ENCODE measurements at regions not wholly inside any gene's neighbourhood (a gene's known extent, or its start where the extent isn't known, plus 50 kb on each side); places are given as distances from the start of the nearest gene placed in this dataset.
"Not testable (repeated sequence)": the region's sequence is repeated elsewhere in the genome, so short reads cannot be mapped to it uniquely, and the experiment has no call there.

DNA sequence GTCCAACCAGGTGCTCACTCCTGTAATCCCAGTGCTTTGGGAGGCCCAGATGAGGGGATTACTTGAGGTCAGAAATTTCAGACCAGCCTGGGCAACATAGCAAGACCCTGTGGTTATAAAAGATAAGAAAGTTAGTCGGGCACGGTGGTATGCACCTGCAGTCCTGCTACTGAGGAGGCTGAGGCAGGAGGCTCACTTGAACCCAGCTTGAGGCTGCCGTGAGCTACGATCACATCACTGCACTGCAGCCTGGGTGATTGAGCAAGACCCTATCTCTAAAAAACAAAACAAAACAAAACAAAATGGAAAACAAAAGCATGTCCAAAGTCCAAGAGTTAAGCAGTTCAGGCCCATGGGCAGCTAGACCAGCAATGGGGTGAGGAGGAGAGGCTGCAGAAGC, 143.2 kb downstream of the IRX5 start:
- no peak overlapping the region for H2BK15ac ChIP-seq (ENCODE audit: low read depth, poor library complexity, severe bottlenecking)
- no peaks in the 10 kb centered on the region for H3K4me1 ChIP-seq (ENCODE audit: control insufficient read depth, insufficient read depth, low read depth, low read length)
- H3K18ac ChIP-seq (ENCODE audit: low read depth in 1 of 2, low read length in 2 of 2) = no peak overlapping the region
- no peak overlapping the region for H2AFZ ChIP-seq (ENCODE audit: low read depth, low read length)
- H2BK120ac ChIP-seq (ENCODE audit: low read depth, low read length) = no peak overlapping the region
- H3K9me3 ChIP-seq (ENCODE audit: control insufficient read depth, low read length) = no peaks in the 10 kb centered on the region
- no peak overlapping the region for H3K27ac ChIP-seq (ENCODE audit: low read length, poor library complexity, severe bottlenecking)
- H3K27me3 ChIP-seq (ENCODE audit: control insufficient read depth in 1 of 2, insufficient read depth in 1 of 2, low read length in 2 of 2) = peaks cover 0 to 17% of the 10 kb centered on the region in 2 experiments
- H3K9ac ChIP-seq (ENCODE audit: low read length) = no peak overlapping the region
- no peak overlapping the region for H2AK5ac ChIP-seq (ENCODE audit: low read length, severe bottlenecking)
- no peak overlapping the region for H3K23ac ChIP-seq (ENCODE audit: low read length in 2 of 2)
- H4K8ac ChIP-seq (ENCODE audit: low read length) = no peak overlapping the region
- no peak overlapping the region for H3K4ac ChIP-seq (ENCODE audit: low read depth in 1 of 2, low read length in 2 of 2)
- DNase-seq = no peak
- no peaks in the 10 kb centered on the region for H3K36me3 ChIP-seq (ENCODE audit: control insufficient read depth in 1 of 2, insufficient read depth in 2 of 2, low read depth in 1 of 2, low read length in 2 of 2)
- no peak overlapping the region for H3K4me3 ChIP-seq (ENCODE audit: insufficient read depth in 1 of 2, low read depth in 1 of 2, low read length in 2 of 2)
- no peak overlapping the region for H3K14ac ChIP-seq (ENCODE audit: low read length in 2 of 2)
- H2BK5ac ChIP-seq (ENCODE audit: low read depth, low read length, poor library complexity, severe bottlenecking) = no peak overlapping the region
- H3K79me1 ChIP-seq (replicated peaks; ENCODE audit: low read length, poor library complexity, severe bottlenecking) = no peaks in the 10 kb centered on the region
- H4K91ac ChIP-seq (ENCODE audit: low read length) = no peak overlapping the region
- no peak overlapping the region for H2BK12ac ChIP-seq (ENCODE audit: low read length in 2 of 2)
- no peak overlapping the region for H3K4me2 ChIP-seq (ENCODE audit: low read length, poor library complexity, severe bottlenecking)
- WGBS = 80% methylated on average over 3 of the region's 4 CpGs

DNA sequence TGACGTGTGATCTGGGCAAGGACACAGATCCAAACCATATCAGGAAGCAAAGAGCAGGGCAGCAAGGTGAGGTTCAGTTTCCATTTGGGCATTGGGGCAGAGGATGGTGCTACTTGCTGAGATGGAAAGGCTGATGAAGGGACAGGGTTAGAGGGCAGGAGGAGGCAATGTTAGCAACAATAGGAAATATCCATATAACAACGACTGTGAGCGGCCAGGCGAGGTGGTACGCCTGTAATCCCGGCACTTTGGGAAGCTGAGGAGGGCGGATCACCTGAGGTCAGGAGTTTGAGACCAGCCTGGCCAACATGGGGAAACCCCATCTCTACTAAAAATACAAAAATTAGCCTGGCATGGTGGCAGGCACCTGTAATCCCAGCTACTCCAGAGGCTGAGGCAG, 144.5 kb downstream of the IRX5 start:
- not testable (repeated sequence) for DNase-seq; H3K4me3 ChIP-seq (ENCODE audit: insufficient read depth in 1 of 2, low read depth in 1 of 2, low read length in 2 of 2); H3K4ac ChIP-seq (ENCODE audit: low read depth in 1 of 2, low read length in 2 of 2); H2BK5ac ChIP-seq (ENCODE audit: low read depth, low read length, poor library complexity, severe bottlenecking); H2AFZ ChIP-seq (ENCODE audit: low read depth, low read length); H3K79me1 ChIP-seq (replicated peaks; ENCODE audit: low read length, poor library complexity, severe bottlenecking); H4K8ac ChIP-seq (ENCODE audit: low read length); H3K23ac ChIP-seq (ENCODE audit: low read length in 2 of 2); H3K27ac ChIP-seq (ENCODE audit: low read length, poor library complexity, severe bottlenecking); H3K4me2 ChIP-seq (ENCODE audit: low read length, poor library complexity, severe bottlenecking); H3K9me3 ChIP-seq (ENCODE audit: control insufficient read depth, low read length); H2BK12ac ChIP-seq (ENCODE audit: low read length in 2 of 2); H2BK15ac ChIP-seq (ENCODE audit: low read depth, poor library complexity, severe bottlenecking); H3K36me3 ChIP-seq (ENCODE audit: control insufficient read depth in 1 of 2, insufficient read depth in 2 of 2, low read depth in 1 of 2, low read length in 2 of 2); H2AK5ac ChIP-seq (ENCODE audit: low read length, severe bottlenecking); H2BK120ac ChIP-seq (ENCODE audit: low read depth, low read length); H3K4me1 ChIP-seq (ENCODE audit: control insufficient read depth, insufficient read depth, low read depth, low read length); H3K18ac ChIP-seq (ENCODE audit: low read depth in 1 of 2, low read length in 2 of 2); H3K9ac ChIP-seq (ENCODE audit: low read length); H3K14ac ChIP-seq (ENCODE audit: low read length in 2 of 2); H4K91ac ChIP-seq (ENCODE audit: low read length)
- H3K27me3 ChIP-seq (ENCODE audit: control insufficient read depth in 1 of 2, insufficient read depth in 1 of 2, low read length in 2 of 2) = peaks cover 5 to 21% of the 10 kb centered on the region in 2 experiments
- 80% methylated on average over 7 of the region's 7 CpGs for WGBS

DNA sequence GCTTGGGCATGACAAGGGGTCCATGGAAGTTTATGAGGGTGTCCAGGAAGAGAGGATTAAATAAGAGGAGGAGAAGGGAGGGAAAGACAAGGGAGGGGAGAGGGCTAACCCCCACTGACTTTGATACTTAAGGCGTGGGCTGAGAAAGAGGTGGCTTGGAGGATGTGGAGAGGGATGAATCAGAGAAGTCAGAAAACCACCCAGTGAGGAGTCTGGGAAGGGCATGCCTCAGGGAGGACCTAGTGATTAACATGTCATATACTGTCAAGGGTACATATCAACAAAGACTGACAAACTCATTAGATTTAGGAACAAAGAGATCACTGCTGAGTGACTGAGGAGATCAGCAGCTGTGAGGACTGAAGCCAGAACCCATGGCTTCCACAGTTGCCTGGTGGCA, 145.4 kb downstream of the IRX5 start:
- Histone ChIP-seq H3K4me3 (ENCODE audit: insufficient read depth in 1 of 2, low read depth in 1 of 2, low read length in 2 of 2) (no peak overlapping the region), H3K79me1 (replicated peaks; ENCODE audit: low read length, poor library complexity, severe bottlenecking) (no peaks in the 10 kb centered on the region), H2BK15ac (ENCODE audit: low read depth, poor library complexity, severe bottlenecking) (no peak overlapping the region), H3K27ac (ENCODE audit: low read length, poor library complexity, severe bottlenecking) (no peak overlapping the region), H2BK12ac (ENCODE audit: low read length in 2 of 2) (no peak overlapping the region), H3K9me3 (ENCODE audit: control insufficient read depth, low read length) (no peaks in the 10 kb centered on the region), H2AK5ac (ENCODE audit: low read length, severe bottlenecking) (no peak overlapping the region), H3K9ac (ENCODE audit: low read length) (no peak overlapping the region), H3K18ac (ENCODE audit: low read depth in 1 of 2, low read length in 2 of 2) (no peak overlapping the region), H3K23ac (ENCODE audit: low read length in 2 of 2) (no peak overlapping the region), H3K4me2 (ENCODE audit: low read length, poor library complexity, severe bottlenecking) (no peak overlapping the region), H4K8ac (ENCODE audit: low read length) (no peak overlapping the region), H3K36me3 (ENCODE audit: control insufficient read depth in 1 of 2, insufficient read depth in 2 of 2, low read depth in 1 of 2, low read length in 2 of 2) (no peaks in the 10 kb centered on the region), H4K91ac (ENCODE audit: low read length) (no peak overlapping the region), H3K4me1 (ENCODE audit: control insufficient read depth, insufficient read depth, low read depth, low read length) (no peaks in the 10 kb centered on the region), H2AFZ (ENCODE audit: low read depth, low read length) (no peak overlapping the region), H2BK120ac (ENCODE audit: low read depth, low read length) (no peak overlapping the region), H3K4ac (ENCODE audit: low read depth in 1 of 2, low read length in 2 of 2) (no peak overlapping the region), H2BK5ac (ENCODE audit: low read depth, low read length, poor library complexity, severe bottlenecking) (no peak overlapping the region), H3K14ac (ENCODE audit: low read length in 2 of 2) (no peak overlapping the region), H3K27me3 (ENCODE audit: control insufficient read depth in 1 of 2, insufficient read depth in 1 of 2, low read length in 2 of 2) (peaks cover 5 to 25% of the 10 kb centered on the region in 2 experiments)
- WGBS = 68% methylated on average over 1 of the region's 1 CpG
- DNase-seq = no peak

DNA sequence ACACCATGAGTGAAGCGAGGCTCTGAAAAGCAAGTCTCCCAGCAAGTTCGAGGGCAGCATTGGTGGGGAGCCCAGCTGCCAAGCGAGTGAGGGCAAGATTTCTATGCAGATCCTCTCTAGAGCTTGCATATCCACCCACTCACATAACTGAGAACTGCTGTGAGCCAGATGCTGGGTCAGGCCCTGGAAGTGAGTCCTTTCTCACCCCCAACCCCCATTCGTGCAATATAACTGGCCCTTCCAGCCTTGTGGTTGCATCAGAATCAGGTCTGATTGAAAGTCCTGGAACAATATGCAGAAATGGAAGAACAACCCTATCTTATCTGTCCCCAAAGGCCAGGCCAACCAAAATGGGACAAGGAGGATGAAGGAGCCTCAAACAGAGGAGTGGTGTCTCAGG, 146.6 kb downstream of the IRX5 start:
- Histone ChIP-seq H3K14ac (ENCODE audit: low read length in 2 of 2) (no peak overlapping the region), H2BK12ac (ENCODE audit: low read length in 2 of 2) (no peak overlapping the region), H2BK120ac (ENCODE audit: low read depth, low read length) (no peak overlapping the region), H2AK5ac (ENCODE audit: low read length, severe bottlenecking) (no peak overlapping the region), H2BK5ac (ENCODE audit: low read depth, low read length, poor library complexity, severe bottlenecking) (no peak overlapping the region), H3K9me3 (ENCODE audit: control insufficient read depth, low read length) (no peaks in the 10 kb centered on the region), H2BK15ac (ENCODE audit: low read depth, poor library complexity, severe bottlenecking) (no peak overlapping the region), H3K23ac (ENCODE audit: low read length in 2 of 2) (no peak overlapping the region), H3K9ac (ENCODE audit: low read length) (no peak overlapping the region), H3K4me1 (ENCODE audit: control insufficient read depth, insufficient read depth, low read depth, low read length) (no peaks in the 10 kb centered on the region), H4K8ac (ENCODE audit: low read length) (no peak overlapping the region), H3K27ac (ENCODE audit: low read length, poor library complexity, severe bottlenecking) (no peak overlapping the region), H3K18ac (ENCODE audit: low read depth in 1 of 2, low read length in 2 of 2) (no peak overlapping the region), H3K4me3 (ENCODE audit: insufficient read depth in 1 of 2, low read depth in 1 of 2, low read length in 2 of 2) (no peak overlapping the region), H4K91ac (ENCODE audit: low read length) (no peak overlapping the region), H3K36me3 (ENCODE audit: control insufficient read depth in 1 of 2, insufficient read depth in 2 of 2, low read depth in 1 of 2, low read length in 2 of 2) (no peaks in the 10 kb centered on the region), H3K79me1 (replicated peaks; ENCODE audit: low read length, poor library complexity, severe bottlenecking) (no peaks in the 10 kb centered on the region), H3K4me2 (ENCODE audit: low read length, poor library complexity, severe bottlenecking) (no peak overlapping the region), H3K4ac (ENCODE audit: low read depth in 1 of 2, low read length in 2 of 2) (no peak overlapping the region), H2AFZ (ENCODE audit: low read depth, low read length) (no peak overlapping the region), H3K27me3 (ENCODE audit: control insufficient read depth in 1 of 2, insufficient read depth in 1 of 2, low read length in 2 of 2) (peaks cover 5 to 25% of the 10 kb centered on the region in 2 experiments)
- no peak for DNase-seq
- 68% methylated on average over 3 of the region's 4 CpGs for WGBS
